Small intestine (tissue), 7 donors: ENCODE measurements at regions not wholly inside any gene's neighbourhood (a gene's known extent, or its start where the extent isn't known, plus 50 kb on each side); places are given as distances from the start of the nearest gene placed in this dataset.

Experiments
- DNase-seq, 2 donors: peaks; one replicate each; pipeline versions ENCODE4 v3.0.0 to v3.0.0-alpha.2; 2013
- FAIRE-seq: peaks from 2 replicates; lab custom pipeline; 2012; peaks lifted over from hg19 to GRCh38; lab: Jason Lieb, UNC
- H3K27ac ChIP-seq, 3 donors: one replicate each; pipeline ENCODE4 v1.5.1; 2013; ENCODE audit warnings: low read length in 2 of 3, mild to moderate bottlenecking in 2 of 3, control low read depth in 1 of 3, inconsistent platforms in 1 of 3, low read depth in 1 of 3, moderate library complexity in 1 of 3
- H3K27me3 ChIP-seq, 3 donors: one replicate each; pipeline ENCODE4 v1.6.1; 2013; ENCODE audit warnings: low read length in 3 of 3, inconsistent platforms in 1 of 3; ENCODE audit not compliant: control insufficient read depth in 3 of 3, insufficient read depth in 3 of 3
- H3K36me3 ChIP-seq, 3 donors: one replicate each; pipeline ENCODE4 v1.6.1; 2013; ENCODE audit warnings: low read length in 3 of 3, inconsistent platforms in 1 of 3, low read depth in 1 of 3, mild to moderate bottlenecking in 1 of 3, moderate library complexity in 1 of 3; ENCODE audit not compliant: control insufficient read depth in 3 of 3, insufficient read depth in 2 of 3
- H3K4me1 ChIP-seq, 3 donors: one replicate each; pipeline ENCODE4 v1.6.1; 2013; ENCODE audit warnings: low read length in 2 of 3, inconsistent platforms in 1 of 3, low read depth in 1 of 3, mild to moderate bottlenecking in 1 of 3, moderate library complexity in 1 of 3; ENCODE audit not compliant: control insufficient read depth in 3 of 3, insufficient read depth in 2 of 3
- H3K4me3 ChIP-seq, 3 donors: one replicate each; pipeline ENCODE4 v1.5.1; 2013; ENCODE audit warnings: low read length in 3 of 3, control low read depth in 1 of 3, inconsistent platforms in 1 of 3, low read depth in 1 of 3, mild to moderate bottlenecking in 1 of 3, moderate library complexity in 1 of 3
- H3K9me3 ChIP-seq, 2 donors: one replicate each; pipeline ENCODE4 v1.6.1; 2013; ENCODE audit warnings: low read depth in 1 of 2, low read length in 1 of 2; ENCODE audit not compliant: control insufficient read depth in 2 of 2, insufficient read depth in 1 of 2
- WGBS, 3 donors: extraction: QIAGEN DNeasy Blood & Tissue Kit; methylation state at CpG; one replicate each; pipeline ENCODE4 v1.1.7; 2013; 5-methylcytosine and 5-hydroxymethylcytosine counted together
- donor health status: healthy with polysubstance abuse.
- donor health status: control.
- donor health status: control.
- donor health status: Bipolar disorder and iron deficiency.
- donor health status: healthy.

DNA sequence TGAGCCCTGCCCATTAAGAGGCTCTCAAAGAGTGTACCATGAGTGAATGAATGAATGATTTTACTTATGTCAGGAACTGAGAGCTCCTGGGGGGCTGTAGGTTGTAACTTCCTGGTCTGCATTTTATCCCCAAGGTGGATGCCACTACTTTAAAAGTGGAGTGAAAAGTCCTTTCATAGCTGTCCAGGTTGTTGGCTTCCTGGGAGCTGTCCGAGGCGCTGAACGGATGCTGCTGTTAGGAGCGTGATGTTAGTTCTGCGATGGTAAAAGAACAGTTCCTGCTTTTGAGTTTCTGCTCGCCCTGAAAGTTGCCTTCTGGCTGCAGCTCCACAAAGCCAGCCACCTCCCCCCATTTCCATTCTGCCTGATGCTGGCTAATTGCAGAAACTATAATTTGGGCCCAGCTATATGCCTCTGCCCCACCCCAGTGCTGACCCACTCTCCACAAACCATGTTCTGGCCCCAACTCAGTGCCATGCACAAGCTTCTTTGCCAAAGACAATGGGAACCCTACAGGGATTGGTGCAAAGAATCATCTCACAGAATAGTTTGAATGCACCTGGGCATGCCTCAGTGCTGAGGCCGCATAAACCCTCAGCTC, 330.9 kb upstream of the CDH4 start:
- H3K4me1 ChIP-seq, result no peaks in the 10 kb centered on the region
- no peak overlapping the region for H3K4me3 ChIP-seq
- WGBS, 3 donors, result 50 to 53% (median 51%) methylated on average over 7 of the region's 7 CpGs
- FAIRE-seq (no peak), DNase-seq (no peak)
- no peaks in the 10 kb centered on the region for H3K27me3 ChIP-seq
- H3K27ac ChIP-seq, result no peak overlapping the region
- no peaks in the 10 kb centered on the region for H3K36me3 ChIP-seq
- H3K9me3 ChIP-seq, result no peaks in the 10 kb centered on the region

DNA sequence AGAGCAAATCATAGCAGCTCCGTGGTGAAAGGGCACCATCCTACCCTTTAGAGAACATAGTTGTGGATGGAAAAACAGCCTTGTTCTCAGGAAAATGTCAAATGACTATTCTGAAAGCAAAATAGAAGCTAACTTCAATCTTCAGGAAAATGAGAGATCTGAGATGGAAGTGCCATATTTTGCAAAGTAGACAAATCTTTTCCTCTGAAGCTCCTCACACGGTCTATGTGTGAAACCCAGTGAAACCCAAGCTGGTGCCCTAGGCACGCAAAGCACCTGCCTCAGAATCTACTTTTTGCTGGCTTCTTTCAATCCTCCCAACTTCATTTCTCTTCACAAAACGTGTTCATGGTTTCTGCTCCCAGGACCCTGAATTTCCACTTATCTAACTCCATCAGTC, 325.2 kb upstream of the CDH4 start:
- H3K9me3 ChIP-seq, result no peaks in the 10 kb centered on the region
- H3K27ac ChIP-seq, result no peak overlapping the region
- H3K4me1 ChIP-seq, result no peaks in the 10 kb centered on the region
- WGBS, 3 donors, result 66 to 73% (median 68%) methylated on average over 4 of the region's 4 CpGs
- DNase-seq (no peak), FAIRE-seq (no peak)
- no peak overlapping the region for H3K4me3 ChIP-seq
- no peaks in the 10 kb centered on the region for H3K36me3 ChIP-seq
- H3K27me3 ChIP-seq, result no peaks in the 10 kb centered on the region

DNA sequence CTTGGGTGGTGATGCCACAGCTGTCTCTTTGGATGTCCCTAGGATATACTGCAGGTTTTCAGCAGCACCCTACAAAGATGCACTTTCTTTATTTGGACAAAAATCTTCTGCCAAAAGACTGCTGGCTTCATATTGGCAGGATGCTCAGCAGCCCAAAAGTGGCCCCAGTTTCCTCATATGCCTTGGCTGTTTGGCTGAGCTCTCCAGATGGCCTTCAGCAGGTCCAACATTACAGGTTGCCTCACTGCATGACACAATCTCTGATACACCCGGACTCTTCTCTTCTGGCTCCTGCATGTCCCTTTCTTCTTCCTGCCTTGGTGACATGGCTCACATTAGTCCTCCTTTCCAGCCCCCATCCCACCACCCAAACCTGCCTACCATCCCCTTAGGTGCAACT, 323.7 kb upstream of the CDH4 start:
- Histone ChIP-seq H3K4me1 (no peaks in the 10 kb centered on the region), H3K36me3 (no peaks in the 10 kb centered on the region), H3K27me3 (no peaks in the 10 kb centered on the region), H3K27ac (no peak overlapping the region), H3K4me3 (no peak overlapping the region), H3K9me3 (no peaks in the 10 kb centered on the region)
- DNase-seq (no peak), FAIRE-seq (no peak)
- WGBS, 3 donors, result 64 to 79% (median 76%) methylated on average over 1 of the region's 1 CpG

DNA sequence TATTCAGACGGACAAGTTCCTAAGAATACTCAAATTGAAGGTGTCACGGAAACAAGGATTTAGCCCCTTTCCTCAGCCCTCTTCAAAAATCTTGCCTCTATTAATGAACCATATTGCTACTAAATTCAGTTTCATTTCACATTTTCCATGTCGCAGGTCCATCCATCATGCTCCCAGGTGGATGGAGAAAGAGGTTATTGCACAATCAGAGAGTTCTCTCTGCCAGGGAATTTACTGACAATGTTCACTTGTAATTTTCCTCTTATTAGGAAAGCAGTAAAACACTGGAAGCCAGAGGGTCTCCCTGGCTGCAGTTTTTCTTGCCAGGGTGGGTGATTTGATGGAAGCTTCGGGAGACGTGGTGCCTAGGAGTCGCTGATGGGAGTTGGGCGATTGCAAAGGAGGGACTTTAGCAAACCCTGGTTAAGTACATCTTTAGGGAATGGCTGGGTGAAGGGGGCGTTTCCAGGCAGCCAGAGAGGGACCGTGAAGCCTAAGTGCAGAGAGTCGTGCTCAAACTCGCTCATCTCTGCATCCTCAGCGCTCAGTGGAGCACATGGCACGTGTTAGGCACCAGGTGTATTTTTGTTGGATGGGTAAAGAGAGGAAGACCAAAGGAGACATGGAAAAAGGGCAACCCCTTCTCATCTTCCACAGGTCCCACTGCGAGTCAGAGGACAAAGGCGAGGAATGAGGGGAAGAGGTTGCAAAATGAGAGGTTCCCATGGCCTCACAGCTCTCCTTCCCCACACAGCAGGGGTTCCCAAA, 321.9 kb upstream of the CDH4 start:
- no peak for DNase-seq

DNA sequence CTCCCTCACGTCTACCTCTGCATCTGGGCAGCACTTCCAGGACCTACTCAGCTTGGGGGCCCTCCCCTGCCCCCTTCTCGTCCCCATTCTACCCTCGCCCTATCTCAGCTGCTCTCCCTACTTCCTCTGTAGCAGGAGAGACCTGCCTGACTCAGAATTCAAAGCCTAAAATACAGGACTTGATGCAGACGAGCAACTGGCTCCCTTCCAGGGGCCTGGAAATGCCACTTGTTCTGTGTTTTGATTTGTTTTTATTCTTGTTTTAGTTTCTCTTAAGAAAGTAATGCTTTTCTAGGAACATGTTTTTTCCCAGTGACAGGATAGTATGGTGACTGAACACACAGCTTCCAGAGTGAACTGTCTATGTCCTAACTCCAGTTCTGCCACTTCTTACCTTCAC, 320.4 kb upstream of the CDH4 start:
- FAIRE-seq, result no peak
- WGBS, 3 donors, result 29 to 31% (median 30%) methylated on average over 4 of the region's 4 CpGs

More for the DNA sequence above, 321.9 kb upstream of the CDH4 start:
- no peaks in the 10 kb centered on the region for H3K36me3 ChIP-seq
- no peak overlapping the region for H3K4me3 ChIP-seq
- H3K9me3 ChIP-seq, result no peaks in the 10 kb centered on the region
- no peak overlapping the region for H3K27ac ChIP-seq
- WGBS, 3 donors, result 72 to 80% (median 73%) methylated on average over 15 of the region's 15 CpGs
- H3K27me3 ChIP-seq, result no peaks in the 10 kb centered on the region
- no peak for FAIRE-seq
- no peaks in the 10 kb centered on the region for H3K4me1 ChIP-seq

DNA sequence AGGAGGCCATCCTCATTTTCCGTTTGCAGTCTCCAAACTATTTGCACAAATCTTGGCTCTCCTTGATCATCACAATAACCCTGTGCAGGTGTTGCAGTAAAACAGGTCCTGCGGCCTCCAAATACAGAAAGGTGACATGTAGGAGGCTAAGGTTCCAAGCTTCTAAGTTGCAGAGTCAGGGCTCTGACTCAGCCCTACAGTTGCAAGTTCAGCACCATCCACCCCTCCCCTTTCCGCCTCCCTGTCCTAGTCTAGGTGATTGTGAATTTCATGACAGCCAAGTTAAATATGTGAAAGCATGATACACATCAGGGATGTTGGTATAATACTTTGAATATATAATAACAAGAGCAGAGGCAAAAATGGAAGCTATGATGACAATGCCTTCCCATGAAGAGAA, 317.3 kb upstream of the CDH4 start:
- no peaks in the 10 kb centered on the region for H3K9me3 ChIP-seq
- no peaks in the 10 kb centered on the region for H3K27me3 ChIP-seq
- DNase-seq (no peak), FAIRE-seq (no peak)
- no peak overlapping the region for H3K27ac ChIP-seq
- H3K36me3 ChIP-seq, result no peaks in the 10 kb centered on the region
- no peak overlapping the region for H3K4me3 ChIP-seq
- no peaks in the 10 kb centered on the region for H3K4me1 ChIP-seq
- 75 to 84% (median 77%) methylated on average over 3 of the region's 3 CpGs for WGBS, 3 donors

More for the DNA sequence above, 320.4 kb upstream of the CDH4 start:
- Histone ChIP-seq H3K27me3 (no peaks in the 10 kb centered on the region), H3K36me3 (no peaks in the 10 kb centered on the region), H3K9me3 (no peaks in the 10 kb centered on the region), H3K4me3 (no peak overlapping the region), H3K4me1 (no peaks in the 10 kb centered on the region), H3K27ac (no peak overlapping the region)
- no peak for DNase-seq

DNA sequence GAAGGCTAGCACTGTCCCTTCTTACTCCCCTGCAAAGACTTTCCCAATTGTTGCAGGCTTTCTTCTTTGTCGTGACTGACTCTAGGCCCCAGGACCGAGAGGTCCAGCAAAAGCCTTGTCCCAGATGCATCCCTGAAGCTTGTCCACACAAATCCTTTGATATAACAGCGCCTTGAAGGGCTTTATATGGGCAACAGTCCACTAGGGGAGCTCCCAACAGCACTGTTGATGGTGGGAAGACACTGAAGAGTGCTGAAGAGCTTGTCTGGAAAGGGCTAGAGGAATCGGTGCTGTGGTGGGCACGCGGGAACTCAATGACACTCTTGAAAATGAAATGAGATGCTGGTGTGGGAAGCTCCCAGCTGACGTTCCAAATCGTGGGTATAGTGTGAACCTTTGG, 316.1 kb upstream of the CDH4 start:
- H3K9me3 ChIP-seq, result no peaks in the 10 kb centered on the region
- 64 to 73% (median 72%) methylated on average over 8 of the region's 8 CpGs for WGBS, 3 donors
- no peak overlapping the region for H3K27ac ChIP-seq
- no peaks in the 10 kb centered on the region for H3K27me3 ChIP-seq
- H3K36me3 ChIP-seq, result no peaks in the 10 kb centered on the region
- DNase-seq, result no peak
- H3K4me1 ChIP-seq, result no peaks in the 10 kb centered on the region
- FAIRE-seq, result no peak
- H3K4me3 ChIP-seq, result no peak overlapping the region

DNA sequence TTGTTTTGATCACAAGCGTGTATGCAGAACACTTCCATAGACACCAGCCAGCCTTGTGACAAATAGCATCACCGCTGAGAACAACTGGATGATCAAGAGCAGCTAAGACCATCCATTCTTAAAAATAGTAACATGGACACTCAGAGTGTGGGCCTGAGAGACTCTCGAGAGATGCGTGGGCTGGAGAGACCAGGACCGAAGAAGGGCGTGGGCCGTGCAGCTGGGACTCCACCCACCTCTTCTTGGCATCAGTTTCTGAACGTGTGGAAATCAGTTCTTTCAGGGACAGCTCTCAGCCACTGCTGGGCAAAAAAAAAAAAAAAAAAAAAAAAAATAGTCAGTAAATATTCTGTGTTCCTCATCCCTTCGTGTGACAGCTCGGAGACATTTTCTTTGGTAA, 314.5 kb upstream of the CDH4 start:
- Histone ChIP-seq H3K36me3 (no peaks in the 10 kb centered on the region), H3K9me3 (no peaks in the 10 kb centered on the region), H3K27ac (no peak overlapping the region), H3K27me3 (no peaks in the 10 kb centered on the region), H3K4me3 (no peak overlapping the region), H3K4me1 (no peaks in the 10 kb centered on the region)
- FAIRE-seq (no peak), DNase-seq (no peak)
- 64 to 71% (median 65%) methylated on average over 10 of the region's 10 CpGs for WGBS, 3 donors
